ENCODE measurements at regions not wholly inside any gene's neighbourhood (a gene's known extent, or its start where the extent isn't known, plus 50 kb on each side); places are given as distances from the start of the nearest gene placed in this dataset.

DNA sequence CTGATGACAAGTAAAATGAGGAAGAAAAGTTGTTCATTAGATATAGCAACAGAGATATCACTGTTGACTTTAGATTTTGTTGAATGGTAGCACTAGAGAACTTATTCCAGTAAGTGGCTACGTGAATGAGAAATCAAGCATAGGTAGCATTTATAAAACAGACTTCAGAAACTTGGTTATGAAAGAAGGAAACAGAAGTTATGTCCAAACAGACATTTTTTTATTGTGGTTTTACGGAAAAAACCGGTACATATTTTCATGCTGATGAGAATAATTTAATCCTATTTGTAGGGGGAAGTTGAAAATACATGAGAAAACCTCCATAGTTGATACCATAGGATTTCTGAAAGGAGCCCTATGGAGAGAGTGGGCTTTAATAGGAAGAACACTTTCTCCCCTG, 325.7 kb upstream of the SLC10A2 start:
- H3K27me3 Mint-ChIP-seq (ENCODE audit: insufficient read depth, low read depth, poor library complexity), result no peaks in the 10 kb centered on the region
- peaks cover 12% of the 10 kb centered on the region; the same call in 1 of the 2 replicates for H3K9me2 ChIP-seq (ENCODE audit: insufficient read depth)
- no peak for TF ChIP-seq POLR2AphosphoS5 (IDR thresholded peaks at IDR 0.05; ENCODE audit: low read depth)
- TF ChIP-seq ZNF331 (CRISPR knock-in tag; IDR thresholded peaks at IDR 0.05; ENCODE audit: low read depth), result no peak
- TF ChIP-seq EZH2phosphoT487 (IDR thresholded peaks at IDR 0.05; ENCODE audit: unreplicated experiment), result no peak
- TF ChIP-seq ZNF114 (CRISPR knock-in tag; IDR thresholded peaks at IDR 0.05), result no peak
- TF ChIP-seq EZH2 (IDR thresholded peaks at IDR 0.05; ENCODE audit: low read depth, unreplicated experiment), result no peak
- TF ChIP-seq ZNF462 (CRISPR knock-in tag; IDR thresholded peaks at IDR 0.05), result no peak
- no peak for TF ChIP-seq CREB1 (CRISPR knock-in tag; IDR thresholded peaks at IDR 0.05; ENCODE audit: low read depth)
- no peak for TF ChIP-seq NANOG (IDR thresholded peaks at IDR 0.05; ENCODE audit: borderline replicate concordance)
- TF ChIP-seq, protein P1, sequence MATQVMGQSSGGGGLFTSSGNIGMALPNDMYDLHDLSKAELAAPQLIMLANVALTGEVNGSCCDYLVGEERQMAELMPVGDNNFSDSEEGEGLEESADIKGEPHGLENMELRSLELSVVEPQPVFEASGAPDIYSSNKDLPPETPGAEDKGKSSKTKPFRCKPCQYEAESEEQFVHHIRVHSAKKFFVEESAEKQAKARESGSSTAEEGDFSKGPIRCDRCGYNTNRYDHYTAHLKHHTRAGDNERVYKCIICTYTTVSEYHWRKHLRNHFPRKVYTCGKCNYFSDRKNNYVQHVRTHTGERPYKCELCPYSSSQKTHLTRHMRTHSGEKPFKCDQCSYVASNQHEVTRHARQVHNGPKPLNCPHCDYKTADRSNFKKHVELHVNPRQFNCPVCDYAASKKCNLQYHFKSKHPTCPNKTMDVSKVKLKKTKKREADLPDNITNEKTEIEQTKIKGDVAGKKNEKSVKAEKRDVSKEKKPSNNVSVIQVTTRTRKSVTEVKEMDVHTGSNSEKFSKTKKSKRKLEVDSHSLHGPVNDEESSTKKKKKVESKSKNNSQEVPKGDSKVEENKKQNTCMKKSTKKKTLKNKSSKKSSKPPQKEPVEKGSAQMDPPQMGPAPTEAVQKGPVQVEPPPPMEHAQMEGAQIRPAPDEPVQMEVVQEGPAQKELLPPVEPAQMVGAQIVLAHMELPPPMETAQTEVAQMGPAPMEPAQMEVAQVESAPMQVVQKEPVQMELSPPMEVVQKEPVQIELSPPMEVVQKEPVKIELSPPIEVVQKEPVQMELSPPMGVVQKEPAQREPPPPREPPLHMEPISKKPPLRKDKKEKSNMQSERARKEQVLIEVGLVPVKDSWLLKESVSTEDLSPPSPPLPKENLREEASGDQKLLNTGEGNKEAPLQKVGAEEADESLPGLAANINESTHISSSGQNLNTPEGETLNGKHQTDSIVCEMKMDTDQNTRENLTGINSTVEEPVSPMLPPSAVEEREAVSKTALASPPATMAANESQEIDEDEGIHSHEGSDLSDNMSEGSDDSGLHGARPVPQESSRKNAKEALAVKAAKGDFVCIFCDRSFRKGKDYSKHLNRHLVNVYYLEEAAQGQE (IDR thresholded peaks at IDR 0.05; ENCODE audit: unreplicated experiment), result no peak
- TF ChIP-seq STAT1 (IDR thresholded peaks at IDR 0.05; ENCODE audit: unreplicated experiment), result no peak
- TF ChIP-seq, protein P2, sequence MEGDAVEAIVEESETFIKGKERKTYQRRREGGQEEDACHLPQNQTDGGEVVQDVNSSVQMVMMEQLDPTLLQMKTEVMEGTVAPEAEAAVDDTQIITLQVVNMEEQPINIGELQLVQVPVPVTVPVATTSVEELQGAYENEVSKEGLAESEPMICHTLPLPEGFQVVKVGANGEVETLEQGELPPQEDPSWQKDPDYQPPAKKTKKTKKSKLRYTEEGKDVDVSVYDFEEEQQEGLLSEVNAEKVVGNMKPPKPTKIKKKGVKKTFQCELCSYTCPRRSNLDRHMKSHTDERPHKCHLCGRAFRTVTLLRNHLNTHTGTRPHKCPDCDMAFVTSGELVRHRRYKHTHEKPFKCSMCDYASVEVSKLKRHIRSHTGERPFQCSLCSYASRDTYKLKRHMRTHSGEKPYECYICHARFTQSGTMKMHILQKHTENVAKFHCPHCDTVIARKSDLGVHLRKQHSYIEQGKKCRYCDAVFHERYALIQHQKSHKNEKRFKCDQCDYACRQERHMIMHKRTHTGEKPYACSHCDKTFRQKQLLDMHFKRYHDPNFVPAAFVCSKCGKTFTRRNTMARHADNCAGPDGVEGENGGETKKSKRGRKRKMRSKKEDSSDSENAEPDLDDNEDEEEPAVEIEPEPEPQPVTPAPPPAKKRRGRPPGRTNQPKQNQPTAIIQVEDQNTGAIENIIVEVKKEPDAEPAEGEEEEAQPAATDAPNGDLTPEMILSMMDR (conservative IDR thresholded peaks at IDR 0.05; ENCODE audit: low read depth in 2 of 2), result no peak
- no peak for TF ChIP-seq JUNB (IDR thresholded peaks at IDR 0.05; ENCODE audit: unreplicated experiment)
- TF ChIP-seq, protein P3, sequence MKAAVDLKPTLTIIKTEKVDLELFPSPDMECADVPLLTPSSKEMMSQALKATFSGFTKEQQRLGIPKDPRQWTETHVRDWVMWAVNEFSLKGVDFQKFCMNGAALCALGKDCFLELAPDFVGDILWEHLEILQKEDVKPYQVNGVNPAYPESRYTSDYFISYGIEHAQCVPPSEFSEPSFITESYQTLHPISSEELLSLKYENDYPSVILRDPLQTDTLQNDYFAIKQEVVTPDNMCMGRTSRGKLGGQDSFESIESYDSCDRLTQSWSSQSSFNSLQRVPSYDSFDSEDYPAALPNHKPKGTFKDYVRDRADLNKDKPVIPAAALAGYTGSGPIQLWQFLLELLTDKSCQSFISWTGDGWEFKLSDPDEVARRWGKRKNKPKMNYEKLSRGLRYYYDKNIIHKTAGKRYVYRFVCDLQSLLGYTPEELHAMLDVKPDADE (IDR thresholded peaks at IDR 0.05), result no peak
- H3K4me3 Mint-ChIP-seq, result no peak overlapping the region
- DNase-seq (ENCODE audit: low spot score) (no peak), ATAC-seq (no peak)
- no peaks in the 10 kb centered on the region for H3K27me3 ChIP-seq (ENCODE audit: insufficient read depth)
- no peaks in the 10 kb centered on the region for H3K36me3 Mint-ChIP-seq (ENCODE audit: low read depth)
- H3K4me1 ChIP-seq (ENCODE audit: insufficient read depth), result 0 out of 2 replicates have a peak, but pooled peaks cover 4% of the 10 kb centered on the region
- H3K9me3 Mint-ChIP-seq, result no peaks in the 10 kb centered on the region
- no peaks in the 10 kb centered on the region for H3K79me2 ChIP-seq (replicated peaks; ENCODE audit: insufficient read depth)
- no peaks in the 10 kb centered on the region for H3F3A ChIP-seq (replicated peaks; ENCODE audit: low read depth)
- H3K36me3 ChIP-seq (ENCODE audit: insufficient read depth), result no peaks in the 10 kb centered on the region
- no peaks in the 10 kb centered on the region for H4K20me1 ChIP-seq (replicated peaks; ENCODE audit: insufficient read depth)
- H3K4me2 ChIP-seq, result peak overlapping the region; percentile 31; the same call in 1 of the 2 replicates
- no peak overlapping the region for H3K27ac Mint-ChIP-seq
- H3K4me1 Mint-ChIP-seq, result no peaks in the 10 kb centered on the region
- H3K4me3 ChIP-seq, result no peak overlapping the region
- peak overlapping the region; percentile 57; the same call in 1 of the 2 replicates for H2AFZ ChIP-seq
- no peak overlapping the region for H3K27ac ChIP-seq (ENCODE audit: low read depth)

Measured in GM23338 (cell line).